GM12878 (cell line): ENCODE measurements at regions not wholly inside any gene's neighbourhood (a gene's known extent, or its start where the extent isn't known, plus 50 kb on each side); places are given as distances from the start of the nearest gene placed in this dataset.

Experiments
- ATAC-seq: fragments of 200-7000 bp; cut with Tn5 transposase; 3 replicates; pipeline ENCODE4 v1.9.1; 2020; ENCODE audit warnings: mild to moderate bottlenecking, moderate library complexity
- BruUV-seq: library from RNA; stranded (reverse); fragments of 400-500 nt; replicated peaks from 2 replicates; lab custom pipeline; 2021; lab: Mats Ljungman, UMichigan
- CTCF ChIA-PET: fragments of 300-600 bp; sonication (Branson Sonifier 250); formaldehyde crosslinking; extraction: SDS; loops from one replicate; lab custom pipeline; 2021; ENCODE audit warnings: inconsistent platforms; lab: Yijun Ruan, JAX
- POLR2A ChIA-PET: fragments of 350-600 bp; formaldehyde crosslinking; extraction: SDS; loops from one replicate; lab custom pipeline; 2021; ENCODE audit warnings: inconsistent platforms; lab: Charles Lee
- RAD21 ChIA-PET: fragments of 300-600 bp; sonication (Branson Sonifier 250); formaldehyde crosslinking; loops from one replicate; lab custom pipeline; 2023; ENCODE audit warnings: antibody characterized with exemption; ENCODE audit not compliant: unreplicated experiment; lab: Charles Lee
- SMC1A ChIA-PET: fragments of 300-600 bp; sonication (Branson Sonifier 250); formaldehyde crosslinking; loops from one replicate; lab custom pipeline; 2023; ENCODE audit not compliant: unreplicated experiment, uncharacterized antibody; lab: Charles Lee
- DNase-seq: peaks from one replicate; pipeline ENCODE4 v3.0.0-alpha.2; 2011; ENCODE audit warnings: low read depth, low spot score
- FAIRE-seq: peaks from 3 replicates; lab custom pipeline; 2011; peaks lifted over from hg19 to GRCh38; lab: Jason Lieb, UNC
- H2AFZ ChIP-seq: 2 replicates; pipeline ENCODE4 v1.6.0; 2011; ENCODE audit warnings: low read depth, low read length, control low read depth; ENCODE audit not compliant: control insufficient read depth
- H3K27ac ChIP-seq: 2 replicates; pipeline ENCODE4 v1.5.1; 2011; ENCODE audit warnings: control low read depth; ENCODE audit not compliant: control insufficient read depth, insufficient read depth
- H3K27me3 ChIP-seq, 2 experiments: replicated peaks in 1 of 2; 2 replicates each; pipeline versions ENCODE4 v1.6.0 to v1.6.1; 2011; ENCODE audit warnings: low read length in 1 of 2; ENCODE audit not compliant: control insufficient read depth in 2 of 2, insufficient read depth in 2 of 2
- H3K36me3 ChIP-seq, 2 experiments: 2 replicates each; pipeline ENCODE4 v1.5.1; 2011; ENCODE audit warnings: low read length in 1 of 2; ENCODE audit not compliant: control insufficient read depth in 2 of 2, insufficient read depth in 2 of 2
- H3K4me1 ChIP-seq: 2 replicates; pipeline ENCODE4 v1.6.1; 2011; ENCODE audit warnings: mild to moderate bottlenecking, low read length, moderate library complexity, mixed read lengths; ENCODE audit not compliant: control insufficient read depth, insufficient read depth
- H3K4me2 ChIP-seq: 2 replicates; pipeline ENCODE4 v1.6.0; 2011; ENCODE audit warnings: control low read depth; ENCODE audit not compliant: control insufficient read depth, insufficient read depth
- H3K4me3 ChIP-seq: fragments of 200-600 bp; sonication (generic); 2 replicates; pipeline ENCODE4 v1.5.1; 2016
- H3K79me2 ChIP-seq: 2 replicates; pipeline ENCODE4 v1.6.0; 2011; ENCODE audit warnings: low read length; ENCODE audit not compliant: control insufficient read depth, insufficient read depth
- H3K9ac ChIP-seq: 2 replicates; pipeline ENCODE4 v1.8.0; 2011; ENCODE audit warnings: low read length, control low read depth, mixed read lengths; ENCODE audit not compliant: control insufficient read depth, insufficient read depth
- H3K9me3 ChIP-seq: replicated peaks from 3 replicates; pipeline ENCODE4 v1.5.1; 2011; ENCODE audit warnings: mild to moderate bottlenecking, low read length; ENCODE audit not compliant: control insufficient read depth, insufficient read depth
- H4K20me1 ChIP-seq: 2 replicates; pipeline ENCODE4 v1.6.0; 2011; ENCODE audit not compliant: control insufficient read depth, insufficient read depth
- DPF2 ChIP-seq: fragments of 450-650 bp; IDR thresholded peaks from 2 replicates; pipeline ENCODE4 v1.6.1; 2017; ENCODE audit warnings: mild to moderate bottlenecking
- KDM1A ChIP-seq: fragments of 200-600 bp; sonication (generic); IDR thresholded peaks from 2 replicates; pipeline ENCODE4 v1.6.1; 2016; ENCODE audit warnings: borderline replicate concordance
- KLF5 ChIP-seq: fragments of 450-650 bp; IDR thresholded peaks from 2 replicates; pipeline ENCODE4 v1.6.1; 2014; ENCODE audit warnings: mild to moderate bottlenecking; ENCODE audit not compliant: partially characterized antibody
- LARP7 ChIP-seq: fragments of 450-650 bp; IDR thresholded peaks from 2 replicates; pipeline ENCODE4 v1.6.1; 2017; ENCODE audit warnings: mild to moderate bottlenecking
- MYB ChIP-seq: fragments of 150-350 bp; IDR thresholded peaks from 2 replicates; pipeline ENCODE4 v1.6.1; 2014; ENCODE audit warnings: mild to moderate bottlenecking, low read depth, low read length, borderline replicate concordance
- NFIC ChIP-seq: IDR thresholded peaks from 2 replicates; pipeline ENCODE4 v1.6.1; 2012; ENCODE audit warnings: low read depth, mild to moderate bottlenecking, inconsistent platforms, low read length, moderate library complexity
- NFYB ChIP-seq: IDR thresholded peaks from 2 replicates; pipeline ENCODE4 v1.6.1; 2011; ENCODE audit warnings: low read depth, mild to moderate bottlenecking, low read length, improper control_type of control experiment, moderate library complexity; ENCODE audit not compliant: insufficient read depth
- RFX5 ChIP-seq: IDR thresholded peaks from 2 replicates; pipeline ENCODE4 v1.6.1; 2011; ENCODE audit warnings: low read depth, low read length, improper control_type of control experiment
- SMAD5 ChIP-seq: IDR thresholded peaks from 2 replicates; pipeline ENCODE4 v1.6.1; 2016; ENCODE audit warnings: antibody characterized with exemption, low read depth
- ZBED1 ChIP-seq: IDR thresholded peaks from 2 replicates; pipeline ENCODE4 v1.6.1; 2016; ENCODE audit warnings: borderline replicate concordance
- ZNF217 ChIP-seq: fragments of 450-650 bp; IDR thresholded peaks from 2 replicates; pipeline ENCODE4 v1.6.1; 2017; ENCODE audit warnings: antibody characterized with exemption, mild to moderate bottlenecking
- ZZZ3 ChIP-seq: IDR thresholded peaks from 2 replicates; pipeline ENCODE4 v1.6.1; 2011; ENCODE audit warnings: low read depth; ENCODE audit not compliant: control insufficient read depth, insufficient read length
- WGBS: methylation state at CpG from one replicate; pipeline ENCODE4 v1.1.6; 2016; ENCODE audit warnings: low lambda C conversion rate; ENCODE audit not compliant: insufficient replicate concordance, insufficient coverage; ENCODE audit errors: missing lambda C conversion rate; 5-methylcytosine and 5-hydroxymethylcytosine counted together
- in situ Hi-C: fragments of 300-500 bp; cut with MboI; formaldehyde crosslinking; loops from 9 replicates; pipeline ENCODE4 v1.14.3; 2018; ENCODE audit warnings: mixed read lengths
- intact Hi-C: fragments of 100-400 bp; cut with micrococcal nuclease; formaldehyde crosslinking; loops from one replicate; pipeline ENCODE4 v1.14.2; 2022; ENCODE audit not compliant: unreplicated experiment
- TF ChIP-seq, protein P1 (sequence below): fragments of 450-650 bp; IDR thresholded peaks from 2 replicates; pipeline ENCODE4 v1.6.1; 2016; ENCODE audit warnings: mild to moderate bottlenecking
- TF ChIP-seq, protein P2 (sequence below): fragments of 450-650 bp; IDR thresholded peaks from 2 replicates; pipeline ENCODE4 v1.6.1; 2018; ENCODE audit warnings: mild to moderate bottlenecking, low read depth, moderate library complexity; ENCODE audit not compliant: partially characterized antibody
- TF ChIP-seq, protein P3 (sequence below): fragments of 450-650 bp; IDR thresholded peaks from 2 replicates; pipeline ENCODE4 v1.6.1; 2017; ENCODE audit warnings: mild to moderate bottlenecking
- TF ChIP-seq, protein P4 (sequence below): IDR thresholded peaks from 2 replicates; pipeline ENCODE4 v1.6.1; 2012; ENCODE audit warnings: low read depth, low read length, improper control_type of control experiment

DNA sequence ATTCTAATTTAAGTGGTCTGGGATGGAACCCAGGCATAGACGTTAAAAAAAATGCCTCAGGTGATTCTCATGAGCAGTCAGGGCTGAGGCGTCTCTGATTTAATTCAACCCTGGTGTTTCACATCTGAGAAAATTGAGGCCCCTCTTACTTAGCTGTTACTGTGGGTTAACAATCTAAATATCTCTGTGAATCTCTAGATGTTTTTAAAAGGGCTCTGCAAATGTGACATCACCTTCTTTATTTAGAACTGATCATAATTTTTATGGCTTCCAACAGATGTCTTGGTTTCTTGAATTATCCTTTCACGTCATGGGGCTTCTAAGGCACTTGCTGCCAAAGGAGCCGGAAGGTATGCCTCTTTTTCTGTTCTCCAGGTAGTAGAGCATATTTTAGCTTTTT lies 76.1 kb upstream of the LIN7C start:
- ChIA-PET SMC1A (no interaction called here), CTCF (no interaction called here), RAD21 (no interaction called here), POLR2A (no interaction called here)
- Histone ChIP-seq H3K27ac (no peak overlapping the region), H3K36me3 (no peaks in the 10 kb centered on the region), H3K4me3 (no peak overlapping the region), H4K20me1 (no peaks in the 10 kb centered on the region), H3K4me1 (no peaks in the 10 kb centered on the region), H3K79me2 (no peaks in the 10 kb centered on the region), H3K4me2 (no peak overlapping the region), H3K9me3 (no peaks in the 10 kb centered on the region), H3K9ac (no peak overlapping the region), H3K27me3 (no peaks in the 10 kb centered on the region), H2AFZ (no peak overlapping the region)
- intact Hi-C loops = no loop called here
- in situ Hi-C loops = no loop called here
- TF ChIP-seq NFYB = no peak
- TF ChIP-seq, protein P1, sequence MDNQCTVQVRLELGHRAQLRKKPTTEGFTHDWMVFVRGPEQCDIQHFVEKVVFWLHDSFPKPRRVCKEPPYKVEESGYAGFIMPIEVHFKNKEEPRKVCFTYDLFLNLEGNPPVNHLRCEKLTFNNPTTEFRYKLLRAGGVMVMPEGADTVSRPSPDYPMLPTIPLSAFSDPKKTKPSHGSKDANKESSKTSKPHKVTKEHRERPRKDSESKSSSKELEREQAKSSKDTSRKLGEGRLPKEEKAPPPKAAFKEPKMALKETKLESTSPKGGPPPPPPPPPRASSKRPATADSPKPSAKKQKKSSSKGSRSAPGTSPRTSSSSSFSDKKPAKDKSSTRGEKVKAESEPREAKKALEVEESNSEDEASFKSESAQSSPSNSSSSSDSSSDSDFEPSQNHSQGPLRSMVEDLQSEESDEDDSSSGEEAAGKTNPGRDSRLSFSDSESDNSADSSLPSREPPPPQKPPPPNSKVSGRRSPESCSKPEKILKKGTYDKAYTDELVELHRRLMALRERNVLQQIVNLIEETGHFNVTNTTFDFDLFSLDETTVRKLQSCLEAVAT = no peak
- no peak for TF ChIP-seq RFX5
- TF ChIP-seq, protein P2, sequence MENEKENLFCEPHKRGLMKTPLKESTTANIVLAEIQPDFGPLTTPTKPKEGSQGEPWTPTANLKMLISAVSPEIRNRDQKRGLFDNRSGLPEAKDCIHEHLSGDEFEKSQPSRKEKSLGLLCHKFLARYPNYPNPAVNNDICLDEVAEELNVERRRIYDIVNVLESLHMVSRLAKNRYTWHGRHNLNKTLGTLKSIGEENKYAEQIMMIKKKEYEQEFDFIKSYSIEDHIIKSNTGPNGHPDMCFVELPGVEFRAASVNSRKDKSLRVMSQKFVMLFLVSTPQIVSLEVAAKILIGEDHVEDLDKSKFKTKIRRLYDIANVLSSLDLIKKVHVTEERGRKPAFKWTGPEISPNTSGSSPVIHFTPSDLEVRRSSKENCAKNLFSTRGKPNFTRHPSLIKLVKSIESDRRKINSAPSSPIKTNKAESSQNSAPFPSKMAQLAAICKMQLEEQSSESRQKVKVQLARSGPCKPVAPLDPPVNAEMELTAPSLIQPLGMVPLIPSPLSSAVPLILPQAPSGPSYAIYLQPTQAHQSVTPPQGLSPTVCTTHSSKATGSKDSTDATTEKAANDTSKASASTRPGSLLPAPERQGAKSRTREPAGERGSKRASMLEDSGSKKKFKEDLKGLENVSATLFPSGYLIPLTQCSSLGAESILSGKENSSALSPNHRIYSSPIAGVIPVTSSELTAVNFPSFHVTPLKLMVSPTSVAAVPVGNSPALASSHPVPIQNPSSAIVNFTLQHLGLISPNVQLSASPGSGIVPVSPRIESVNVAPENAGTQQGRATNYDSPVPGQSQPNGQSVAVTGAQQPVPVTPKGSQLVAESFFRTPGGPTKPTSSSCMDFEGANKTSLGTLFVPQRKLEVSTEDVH = no peak
- TF ChIP-seq, protein P3, sequence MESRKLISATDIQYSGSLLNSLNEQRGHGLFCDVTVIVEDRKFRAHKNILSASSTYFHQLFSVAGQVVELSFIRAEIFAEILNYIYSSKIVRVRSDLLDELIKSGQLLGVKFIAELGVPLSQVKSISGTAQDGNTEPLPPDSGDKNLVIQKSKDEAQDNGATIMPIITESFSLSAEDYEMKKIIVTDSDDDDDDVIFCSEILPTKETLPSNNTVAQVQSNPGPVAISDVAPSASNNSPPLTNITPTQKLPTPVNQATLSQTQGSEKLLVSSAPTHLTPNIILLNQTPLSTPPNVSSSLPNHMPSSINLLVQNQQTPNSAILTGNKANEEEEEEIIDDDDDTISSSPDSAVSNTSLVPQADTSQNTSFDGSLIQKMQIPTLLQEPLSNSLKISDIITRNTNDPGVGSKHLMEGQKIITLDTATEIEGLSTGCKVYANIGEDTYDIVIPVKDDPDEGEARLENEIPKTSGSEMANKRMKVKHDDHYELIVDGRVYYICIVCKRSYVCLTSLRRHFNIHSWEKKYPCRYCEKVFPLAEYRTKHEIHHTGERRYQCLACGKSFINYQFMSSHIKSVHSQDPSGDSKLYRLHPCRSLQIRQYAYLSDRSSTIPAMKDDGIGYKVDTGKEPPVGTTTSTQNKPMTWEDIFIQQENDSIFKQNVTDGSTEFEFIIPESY = no peak
- TF ChIP-seq NFIC = no peak
- TF ChIP-seq, protein P4, sequence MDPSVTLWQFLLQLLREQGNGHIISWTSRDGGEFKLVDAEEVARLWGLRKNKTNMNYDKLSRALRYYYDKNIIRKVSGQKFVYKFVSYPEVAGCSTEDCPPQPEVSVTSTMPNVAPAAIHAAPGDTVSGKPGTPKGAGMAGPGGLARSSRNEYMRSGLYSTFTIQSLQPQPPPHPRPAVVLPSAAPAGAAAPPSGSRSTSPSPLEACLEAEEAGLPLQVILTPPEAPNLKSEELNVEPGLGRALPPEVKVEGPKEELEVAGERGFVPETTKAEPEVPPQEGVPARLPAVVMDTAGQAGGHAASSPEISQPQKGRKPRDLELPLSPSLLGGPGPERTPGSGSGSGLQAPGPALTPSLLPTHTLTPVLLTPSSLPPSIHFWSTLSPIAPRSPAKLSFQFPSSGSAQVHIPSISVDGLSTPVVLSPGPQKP = no peak
- TF ChIP-seq ZBED1 = no peak
- TF ChIP-seq ZZZ3 = no peak
- no peak for TF ChIP-seq KDM1A
- TF ChIP-seq LARP7 = no peak
- no peak for TF ChIP-seq ZNF217
- TF ChIP-seq SMAD5 = no peak
- TF ChIP-seq DPF2 = no peak
- TF ChIP-seq MYB = no peak
- TF ChIP-seq KLF5 = no peak
- FAIRE-seq (no peak), ATAC-seq (no peak), DNase-seq (no peak)
- WGBS = 38% methylated on average over 4 of the region's 4 CpGs
- no TSS peak for BruUV-seq
